NCI-H2107 treated with DMSO at 0.1 percent for 48 hours (cell line): ENCODE measurements at regions not wholly inside any gene's neighbourhood (a gene's known extent, or its start where the extent isn't known, plus 50 kb on each side); places are given as distances from the start of the nearest gene placed in this dataset.
A peak's percentile ranks its signal among the peaks of the same experiment; 100 is the strongest.
"Not testable (repeated sequence)": the region's sequence is repeated elsewhere in the genome, so short reads cannot be mapped to it uniquely, and the experiment has no call there.

Source experiments
- DNase-seq: peaks from one replicate; lab custom pipeline; 2025; ENCODE audit not compliant: unreplicated experiment; lab: John Stamatoyannopoulos, UW

- no peak for DNase-seq
These were observed 282.2 kb upstream of the EPHA7 start for GRCh38 chr6:93701526-93701925.

DNA sequence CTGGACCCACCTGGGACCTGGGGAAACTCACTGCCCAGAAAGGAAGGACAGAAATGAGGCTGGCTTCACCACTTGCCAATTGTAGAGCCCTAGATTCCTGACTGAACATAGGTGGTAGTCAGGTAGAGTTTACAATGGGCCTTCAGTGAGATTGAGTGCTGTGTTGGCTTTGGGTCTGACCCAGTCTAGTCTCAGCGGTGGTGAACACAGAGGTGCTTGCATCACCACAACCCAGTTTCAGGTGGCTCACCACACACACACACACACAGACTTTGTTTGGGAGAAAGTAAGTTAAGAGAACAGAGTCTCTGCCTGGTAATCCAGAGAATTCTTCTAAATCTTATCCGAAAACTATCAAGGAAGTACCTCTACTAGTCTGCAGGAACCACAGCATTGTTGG, 266.1 kb upstream of the EPHA7 start:
- no peak for DNase-seq

GRCh38 chr6:93684339-93684738, 265.0 kb upstream of the EPHA7 start:
- DNase-seq, result no peak

DNA sequence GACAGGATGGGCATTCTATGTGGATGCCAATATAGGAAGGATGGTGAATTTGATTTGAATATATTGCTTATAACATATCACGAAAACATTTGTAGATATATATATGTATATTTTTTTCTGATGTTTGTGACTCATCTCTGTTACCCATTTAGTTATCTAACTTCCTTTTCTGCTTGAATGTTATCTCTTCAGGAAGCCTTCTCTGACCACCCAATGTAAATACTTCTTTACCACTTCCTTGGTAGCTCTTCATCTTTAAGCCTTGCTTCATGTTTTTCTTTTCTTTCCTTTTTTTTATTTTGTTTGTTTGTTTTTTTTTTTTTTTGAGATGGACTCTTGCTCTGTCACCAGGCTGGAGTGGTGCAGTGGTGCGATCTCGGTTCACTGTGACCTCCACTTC, 260.5 kb upstream of the EPHA7 start:
- DNase-seq, result no peak

GRCh38 chr6:93678841-93679454, 259.6 kb upstream of the EPHA7 start:
- no peak for DNase-seq

DNA sequence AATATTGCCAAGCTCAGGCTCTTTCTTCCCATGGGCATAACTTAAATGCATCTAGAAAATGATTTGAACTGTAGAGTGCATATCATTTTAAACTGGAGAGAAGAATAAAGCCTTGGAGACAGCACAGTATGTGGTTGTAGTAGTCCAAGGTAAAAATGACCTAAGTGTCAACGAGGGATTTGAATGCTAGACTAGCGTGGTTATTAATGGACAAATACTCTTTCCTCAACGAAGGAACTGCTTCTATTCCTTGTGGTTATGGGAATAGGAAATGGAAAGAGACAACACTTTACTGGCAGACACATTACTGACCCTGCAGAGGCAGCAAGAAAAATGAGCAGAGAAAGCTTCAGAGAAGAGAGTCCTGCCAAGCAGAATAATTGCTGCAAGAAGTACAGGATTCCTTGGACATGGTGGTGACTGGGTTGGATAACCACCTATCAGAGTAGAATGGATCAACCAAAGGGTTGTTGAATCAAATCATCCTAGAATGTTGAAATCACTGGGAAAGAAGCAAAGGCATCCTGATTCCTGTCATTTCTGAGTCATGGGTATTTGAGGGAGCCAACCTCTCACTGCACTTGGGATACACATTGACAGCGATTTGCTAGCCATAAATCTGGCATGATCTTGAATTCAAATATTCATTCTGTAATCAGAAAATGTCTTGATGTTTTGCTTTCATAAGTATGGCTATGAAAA, 258.1 kb upstream of the EPHA7 start:
- no peak for DNase-seq

DNA sequence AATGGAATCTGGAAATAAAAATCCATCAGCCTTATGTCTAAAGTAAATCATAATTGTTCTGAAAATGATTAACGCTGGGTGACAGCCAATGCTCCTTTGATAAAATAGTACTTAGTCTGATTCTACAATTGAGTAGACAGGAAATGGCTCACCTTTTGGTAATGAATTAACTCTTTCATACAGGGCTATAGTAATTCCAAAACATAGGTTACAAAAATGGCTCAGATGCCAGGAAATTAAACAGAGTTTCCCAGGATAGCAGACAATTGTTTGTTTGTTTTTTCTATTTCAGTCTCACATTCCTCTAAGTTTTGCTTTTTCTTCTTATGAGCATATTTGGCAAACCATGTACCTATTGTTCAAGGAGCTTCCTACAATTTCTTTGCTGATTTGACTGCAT, 257.2 kb upstream of the EPHA7 start:
- DNase-seq, result no peak

DNA sequence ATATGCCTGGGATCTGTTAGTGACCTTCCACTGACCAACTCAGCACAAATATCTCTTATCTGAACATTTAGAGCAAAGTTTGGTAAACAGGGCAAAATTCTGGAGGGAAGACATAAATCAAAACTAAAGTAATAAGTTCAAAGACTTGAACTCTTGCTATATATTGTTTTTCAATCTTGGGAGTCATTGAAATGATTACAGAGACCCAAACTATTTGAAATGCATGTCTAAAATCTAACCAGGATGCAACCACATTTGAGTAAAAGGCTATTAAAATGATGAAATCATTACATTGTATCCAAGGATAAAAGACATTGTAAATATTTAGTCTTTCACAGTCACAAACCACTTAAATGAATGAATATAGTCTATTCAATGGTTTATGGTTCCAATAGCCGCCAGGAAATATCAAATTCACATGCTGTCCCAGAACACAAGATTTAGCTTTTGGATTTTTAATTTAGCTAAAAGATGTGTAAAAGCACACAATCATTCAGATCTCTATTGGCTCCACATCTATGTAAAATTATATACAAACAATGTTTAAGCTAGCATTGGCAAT, 256.6 kb upstream of the EPHA7 start:
- no peak for DNase-seq

DNA sequence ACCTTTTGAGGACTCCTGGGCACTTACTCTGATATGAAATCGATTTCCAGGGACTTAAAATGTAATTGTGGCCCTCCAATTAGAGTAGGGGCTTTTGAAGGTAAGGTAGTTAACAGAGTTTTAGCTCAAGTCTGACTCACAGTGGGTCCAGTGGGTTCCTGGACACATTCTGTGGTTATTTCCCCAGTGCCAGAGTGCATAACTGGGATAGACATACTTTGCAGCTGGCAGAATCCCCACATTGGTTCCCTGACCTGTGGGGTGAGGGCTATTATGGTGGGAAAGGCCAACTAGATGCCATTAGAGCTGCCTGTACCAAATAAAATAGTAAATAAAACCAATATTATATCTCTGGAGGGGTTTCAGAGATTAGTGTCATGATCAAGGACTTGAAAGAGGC, 243.8 kb upstream of the EPHA7 start:
- no peak for DNase-seq

GRCh38 chr6:93654548-93654947, 235.2 kb upstream of the EPHA7 start:
- no peak for DNase-seq

DNA sequence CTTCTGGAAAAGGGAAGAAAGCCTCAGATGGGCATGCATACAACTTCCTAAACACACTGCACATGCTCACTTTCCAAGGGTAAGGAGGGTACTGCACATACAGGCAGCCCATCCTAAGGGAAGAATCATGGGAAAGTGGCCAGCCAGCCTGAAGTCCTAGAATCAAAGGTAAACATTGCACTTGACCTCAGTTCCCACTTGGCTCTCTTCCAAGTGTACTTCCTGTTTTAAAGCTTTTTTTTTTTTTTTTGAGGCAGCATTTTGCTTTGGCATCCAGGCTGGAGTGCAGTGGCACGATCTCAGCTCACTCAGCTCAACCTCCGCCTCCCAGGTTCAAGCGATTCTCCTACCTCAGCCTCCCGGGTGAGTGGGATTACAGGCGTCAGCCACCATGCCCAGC, 225.3 kb upstream of the EPHA7 start:
- no peak for DNase-seq

- DNase-seq, result no peak
These were observed 219.8 kb upstream of the EPHA7 start for GRCh38 chr6:93639126-93639525.

DNA sequence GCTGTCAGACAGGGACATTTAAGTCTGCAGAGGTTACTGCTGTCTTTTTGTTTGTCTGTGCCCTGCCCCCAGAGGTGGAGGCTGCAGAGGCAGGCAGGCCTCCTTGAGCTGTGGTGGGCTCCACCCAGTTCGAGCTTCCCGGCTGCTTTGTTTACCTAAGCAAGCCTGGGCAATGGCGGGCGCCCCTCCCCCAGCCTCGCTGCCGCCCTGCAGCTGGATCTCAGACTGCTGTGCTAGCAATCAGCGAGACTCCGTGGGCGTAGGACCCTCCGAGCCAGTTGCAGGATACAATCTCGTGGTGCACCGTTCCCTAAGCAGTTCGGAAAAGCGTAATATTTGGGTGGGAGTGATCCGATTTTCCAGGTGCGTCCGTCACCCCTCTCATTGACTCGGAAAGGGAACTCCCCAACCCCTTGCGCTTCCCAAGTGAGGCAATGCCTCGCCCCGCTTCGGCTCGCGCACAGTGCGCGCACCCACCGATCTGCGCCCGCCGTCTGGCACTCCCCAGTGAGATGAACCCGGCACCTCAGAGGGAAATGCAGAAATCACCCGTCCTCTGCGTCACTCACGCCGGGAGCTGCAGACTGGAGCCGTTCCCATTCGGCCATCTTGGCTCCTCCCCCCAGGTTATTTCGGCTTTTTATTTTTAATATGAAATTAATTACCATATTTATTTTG, 217.8 kb upstream of the EPHA7 start:
- DNase-seq, result not testable (repeated sequence)

DNA sequence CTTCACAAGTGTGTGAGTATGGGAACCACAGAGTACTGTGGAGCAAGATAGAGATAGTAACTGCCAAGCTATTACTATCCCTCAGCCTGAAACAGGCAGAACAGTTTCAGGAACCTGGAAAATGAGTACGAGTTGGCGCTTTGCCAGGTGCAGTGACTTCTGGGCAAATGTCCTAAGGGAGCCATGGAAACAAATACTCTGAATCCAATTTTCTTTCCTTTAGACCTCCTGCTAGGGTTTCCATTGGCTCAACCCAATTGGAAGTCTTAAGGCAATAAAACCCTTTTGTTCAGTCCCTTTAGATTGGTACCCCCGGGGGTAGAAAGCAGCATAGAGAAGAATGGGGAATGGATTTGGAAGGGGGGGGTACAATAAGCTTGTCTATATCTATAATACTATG, 205.0 kb upstream of the EPHA7 start:
- peak; percentile 6 for DNase-seq

DNA sequence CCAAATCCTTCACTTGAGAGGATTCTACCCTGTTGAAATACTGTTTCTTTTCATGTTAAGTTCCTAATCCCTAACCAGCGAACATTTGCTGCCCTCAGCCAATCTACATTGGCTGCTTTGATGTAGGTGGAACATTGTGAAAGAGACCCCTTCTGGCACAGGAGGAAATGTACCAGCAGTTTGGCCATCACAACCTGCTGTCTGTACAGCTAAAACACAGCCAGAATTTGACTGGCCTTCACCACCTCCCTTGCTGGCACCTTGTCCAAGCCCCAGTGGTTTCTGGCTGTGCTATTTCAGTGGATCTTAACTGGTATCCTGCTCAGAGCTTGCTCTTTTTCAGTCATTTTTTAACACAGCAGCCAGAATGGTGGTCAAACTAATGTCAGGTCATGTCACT, 202.1 kb upstream of the EPHA7 start:
- no peak for DNase-seq

- no peak for DNase-seq
These were observed 185.6 kb upstream of the EPHA7 start for GRCh38 chr6:93604951-93605350.

DNA sequence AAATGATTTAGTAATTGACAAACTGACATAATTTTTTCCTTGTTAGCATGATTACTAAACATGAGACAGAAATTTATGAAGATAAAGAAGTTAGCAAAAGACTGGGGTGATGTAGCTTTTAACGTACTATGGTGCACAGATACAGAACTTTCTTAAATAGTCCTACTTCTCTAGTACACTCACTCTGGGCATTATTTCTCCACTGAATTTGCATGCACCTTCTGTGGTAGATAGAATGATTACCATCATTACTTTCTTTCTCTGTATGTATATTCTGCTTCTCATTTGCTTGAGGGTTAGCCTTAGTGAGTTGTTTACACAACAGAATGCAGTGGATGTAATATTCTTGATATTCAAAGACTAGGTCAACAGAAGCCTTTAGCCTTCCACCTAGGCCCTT, 173.1 kb upstream of the EPHA7 start:
- DNase-seq, result no peak

DNA sequence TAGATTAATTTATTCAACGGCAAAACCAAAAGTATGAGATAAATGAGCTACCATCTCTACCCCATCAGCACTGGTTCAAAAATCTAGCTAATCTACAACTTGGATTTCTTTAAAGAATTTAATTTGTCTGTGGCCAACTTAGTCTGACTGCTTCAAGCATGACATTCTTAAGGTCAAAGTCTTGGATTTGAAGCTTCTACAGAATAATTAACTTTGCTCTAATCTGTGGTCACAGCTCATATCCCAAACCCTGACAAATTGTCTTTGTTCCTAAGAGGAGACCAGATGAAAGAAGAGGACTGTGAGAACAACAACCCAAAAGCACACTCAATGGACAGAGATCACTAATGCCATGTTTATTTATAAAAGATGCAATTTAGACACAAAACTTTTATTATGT, 166.9 kb upstream of the EPHA7 start:
- DNase-seq, result no peak

DNA sequence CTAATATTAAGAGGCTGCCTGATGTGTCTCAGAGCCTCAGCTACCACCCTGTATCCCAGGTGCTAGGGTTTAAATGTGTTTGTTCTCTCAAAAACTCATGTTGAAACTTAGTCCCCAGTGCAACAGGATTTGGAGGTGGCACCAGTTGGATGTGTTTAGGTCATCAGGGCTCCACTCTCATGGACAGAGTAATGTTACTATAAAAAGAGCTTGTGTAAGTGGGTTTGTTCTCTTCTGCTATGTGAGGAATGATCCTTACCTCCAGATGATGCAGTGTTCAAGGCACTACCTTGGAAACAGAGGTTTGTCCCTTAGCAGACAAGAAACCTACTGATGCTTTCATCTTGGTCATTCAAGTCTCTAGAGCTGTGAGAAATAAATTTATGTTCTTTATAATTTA, 164.9 kb upstream of the EPHA7 start:
- no peak for DNase-seq

DNA sequence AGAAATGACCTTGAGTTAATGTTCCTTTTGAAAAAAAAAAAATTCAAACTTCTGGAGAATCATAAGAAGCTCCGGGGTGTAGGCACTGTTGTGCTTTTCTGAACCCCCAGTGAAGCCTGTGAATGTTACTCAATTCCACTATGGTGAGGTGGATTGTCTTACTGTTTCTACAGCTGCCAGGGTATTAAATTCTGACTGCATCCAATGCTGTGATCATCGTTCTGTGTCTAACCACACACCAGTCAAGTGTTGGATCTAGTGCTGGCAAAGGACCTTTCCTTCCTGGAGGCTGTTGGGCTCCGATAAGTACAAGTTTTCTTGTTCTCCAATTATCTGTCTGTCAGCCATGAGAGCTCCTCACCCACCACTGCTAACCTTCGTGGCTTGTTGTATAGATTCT, 162.0 kb upstream of the EPHA7 start:
- peak; percentile 79 for DNase-seq

- DNase-seq, result no peak
These were observed 161.1 kb upstream of the EPHA7 start for GRCh38 chr6:93580446-93580845.
